ENCODE measurements at regions not wholly inside any gene's neighbourhood (a gene's known extent, or its start where the extent isn't known, plus 50 kb on each side); places are given as distances from the start of the nearest gene placed in this dataset.

GRCh38 chr2:152227969-152228592 is 52.5 kb upstream of the STAM2 start:
- TF ChIP-seq, protein P1, sequence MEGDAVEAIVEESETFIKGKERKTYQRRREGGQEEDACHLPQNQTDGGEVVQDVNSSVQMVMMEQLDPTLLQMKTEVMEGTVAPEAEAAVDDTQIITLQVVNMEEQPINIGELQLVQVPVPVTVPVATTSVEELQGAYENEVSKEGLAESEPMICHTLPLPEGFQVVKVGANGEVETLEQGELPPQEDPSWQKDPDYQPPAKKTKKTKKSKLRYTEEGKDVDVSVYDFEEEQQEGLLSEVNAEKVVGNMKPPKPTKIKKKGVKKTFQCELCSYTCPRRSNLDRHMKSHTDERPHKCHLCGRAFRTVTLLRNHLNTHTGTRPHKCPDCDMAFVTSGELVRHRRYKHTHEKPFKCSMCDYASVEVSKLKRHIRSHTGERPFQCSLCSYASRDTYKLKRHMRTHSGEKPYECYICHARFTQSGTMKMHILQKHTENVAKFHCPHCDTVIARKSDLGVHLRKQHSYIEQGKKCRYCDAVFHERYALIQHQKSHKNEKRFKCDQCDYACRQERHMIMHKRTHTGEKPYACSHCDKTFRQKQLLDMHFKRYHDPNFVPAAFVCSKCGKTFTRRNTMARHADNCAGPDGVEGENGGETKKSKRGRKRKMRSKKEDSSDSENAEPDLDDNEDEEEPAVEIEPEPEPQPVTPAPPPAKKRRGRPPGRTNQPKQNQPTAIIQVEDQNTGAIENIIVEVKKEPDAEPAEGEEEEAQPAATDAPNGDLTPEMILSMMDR (IDR thresholded peaks at IDR 0.05) = no peak
- TF ChIP-seq POLR2A (IDR thresholded peaks at IDR 0.05) (no peak), POLR2AphosphoS5 (IDR thresholded peaks at IDR 0.05; ENCODE audit: insufficient read depth in 1 of 2, low read depth in 1 of 2) (no peak)
